K562 (cell line): ENCODE measurements at regions not wholly inside any gene's neighbourhood (a gene's known extent, or its start where the extent isn't known, plus 50 kb on each side); places are given as distances from the start of the nearest gene placed in this dataset.

Experiments used
- ATF1 ChIP-seq, 2 experiments: fragments of 450-650 bp in 1 of 2; IDR thresholded peaks; 2 replicates each; pipeline ENCODE4 v1.6.1; 2016; ENCODE audit warnings: missing compliant biosample characterization in 1 of 2, missing genetic modification characterization in 1 of 2
- EZH2 ChIP-seq: IDR thresholded peaks from 2 replicates; pipeline ENCODE4 v1.6.1; 2012; ENCODE audit warnings: low read depth, mild to moderate bottlenecking, inconsistent platforms, low read length, borderline replicate concordance
- PCBP1 ChIP-seq: fragments of 200-400 bp; formaldehyde crosslinking; IDR thresholded peaks from 2 replicates; pipeline ENCODE4 v1.6.1; 2018; ENCODE audit warnings: mild to moderate bottlenecking, low read depth, low read length; ENCODE audit not compliant: poor library complexity, severe bottlenecking
- POLR2A ChIP-seq: fragments of 450-650 bp; conservative IDR thresholded peaks from 2 replicates; pipeline ENCODE4 v1.6.1; 2016
- TEAD2 ChIP-seq: fragments of 450-650 bp; IDR thresholded peaks from 2 replicates; pipeline ENCODE4 v1.6.1; 2016; ENCODE audit warnings: missing genetic modification characterization, control low read depth, missing compliant biosample characterization
- ZBTB8A ChIP-seq: fragments of 450-650 bp; IDR thresholded peaks from 2 replicates; pipeline ENCODE4 v1.6.1; 2018; ENCODE audit warnings: mild to moderate bottlenecking, moderate library complexity; ENCODE audit not compliant: partially characterized antibody
- ZSCAN29 ChIP-seq: fragments of 450-650 bp; IDR thresholded peaks from 2 replicates; pipeline ENCODE4 v1.6.1; 2017
- TF ChIP-seq, protein P1 (sequence below), 3 experiments: IDR thresholded peaks in 2 of 3; conservative IDR thresholded peaks in 1 of 3; 2 replicates each; pipeline ENCODE4 v1.5.1; 2011 to 2012; ENCODE audit warnings: low read length in 3 of 3, mild to moderate bottlenecking in 3 of 3, control low read depth in 2 of 3, improper control_type of control experiment in 1 of 3, inconsistent platforms in 1 of 3, low read depth in 1 of 3, mixed read lengths in 1 of 3, moderate library complexity in 1 of 3; ENCODE audit not compliant: insufficient read depth in 2 of 3
- TF ChIP-seq, protein P2 (sequence below), 2 experiments: fragments of 450-650 bp in 1 of 2; IDR thresholded peaks; 2 replicates each; pipeline ENCODE4 v1.6.1; 2011 to 2017; ENCODE audit warnings: low read depth in 2 of 2, antibody characterized with exemption in 1 of 2, borderline replicate concordance in 1 of 2, low read length in 1 of 2, mild to moderate bottlenecking in 1 of 2, mixed read lengths in 1 of 2; ENCODE audit not compliant: control insufficient read depth in 1 of 2

DNA sequence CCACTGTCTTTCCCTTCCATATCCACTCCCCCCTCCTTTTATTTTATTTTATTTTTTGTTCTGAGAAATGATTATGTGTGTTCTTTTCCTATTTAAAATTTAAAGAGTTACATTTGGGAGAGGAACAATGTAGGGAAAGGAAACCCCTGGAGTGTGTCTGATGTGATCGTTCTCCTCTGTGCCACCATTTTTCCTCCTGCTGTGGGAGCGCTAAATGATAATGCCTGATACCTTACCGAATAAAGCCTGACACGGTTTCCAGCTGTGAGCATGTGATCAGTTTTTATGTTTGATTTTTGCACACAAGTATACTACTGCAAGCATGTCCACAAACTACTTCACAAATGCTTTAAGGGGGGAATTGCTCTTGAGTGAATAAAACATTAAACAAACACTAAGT, 317.8 kb upstream of the FANCL start:
- TF ChIP-seq POLR2A, result no peak
- TF ChIP-seq ATF1 (CRISPR knock-in tag; IDR thresholded peaks at IDR 0.05), result no peak
- no peak for TF ChIP-seq ATF1 (tag; IDR thresholded peaks at IDR 0.05)
- TF ChIP-seq, protein P1, sequence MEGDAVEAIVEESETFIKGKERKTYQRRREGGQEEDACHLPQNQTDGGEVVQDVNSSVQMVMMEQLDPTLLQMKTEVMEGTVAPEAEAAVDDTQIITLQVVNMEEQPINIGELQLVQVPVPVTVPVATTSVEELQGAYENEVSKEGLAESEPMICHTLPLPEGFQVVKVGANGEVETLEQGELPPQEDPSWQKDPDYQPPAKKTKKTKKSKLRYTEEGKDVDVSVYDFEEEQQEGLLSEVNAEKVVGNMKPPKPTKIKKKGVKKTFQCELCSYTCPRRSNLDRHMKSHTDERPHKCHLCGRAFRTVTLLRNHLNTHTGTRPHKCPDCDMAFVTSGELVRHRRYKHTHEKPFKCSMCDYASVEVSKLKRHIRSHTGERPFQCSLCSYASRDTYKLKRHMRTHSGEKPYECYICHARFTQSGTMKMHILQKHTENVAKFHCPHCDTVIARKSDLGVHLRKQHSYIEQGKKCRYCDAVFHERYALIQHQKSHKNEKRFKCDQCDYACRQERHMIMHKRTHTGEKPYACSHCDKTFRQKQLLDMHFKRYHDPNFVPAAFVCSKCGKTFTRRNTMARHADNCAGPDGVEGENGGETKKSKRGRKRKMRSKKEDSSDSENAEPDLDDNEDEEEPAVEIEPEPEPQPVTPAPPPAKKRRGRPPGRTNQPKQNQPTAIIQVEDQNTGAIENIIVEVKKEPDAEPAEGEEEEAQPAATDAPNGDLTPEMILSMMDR (IDR thresholded peaks at IDR 0.05 in 2 of 3, conservative IDR thresholded peaks at IDR 0.05 in 1 of 3; ENCODE audit: insufficient read depth in 2 of 3, low read depth in 1 of 3, low read length in 3 of 3), result no peak
- TF ChIP-seq, protein P2, sequence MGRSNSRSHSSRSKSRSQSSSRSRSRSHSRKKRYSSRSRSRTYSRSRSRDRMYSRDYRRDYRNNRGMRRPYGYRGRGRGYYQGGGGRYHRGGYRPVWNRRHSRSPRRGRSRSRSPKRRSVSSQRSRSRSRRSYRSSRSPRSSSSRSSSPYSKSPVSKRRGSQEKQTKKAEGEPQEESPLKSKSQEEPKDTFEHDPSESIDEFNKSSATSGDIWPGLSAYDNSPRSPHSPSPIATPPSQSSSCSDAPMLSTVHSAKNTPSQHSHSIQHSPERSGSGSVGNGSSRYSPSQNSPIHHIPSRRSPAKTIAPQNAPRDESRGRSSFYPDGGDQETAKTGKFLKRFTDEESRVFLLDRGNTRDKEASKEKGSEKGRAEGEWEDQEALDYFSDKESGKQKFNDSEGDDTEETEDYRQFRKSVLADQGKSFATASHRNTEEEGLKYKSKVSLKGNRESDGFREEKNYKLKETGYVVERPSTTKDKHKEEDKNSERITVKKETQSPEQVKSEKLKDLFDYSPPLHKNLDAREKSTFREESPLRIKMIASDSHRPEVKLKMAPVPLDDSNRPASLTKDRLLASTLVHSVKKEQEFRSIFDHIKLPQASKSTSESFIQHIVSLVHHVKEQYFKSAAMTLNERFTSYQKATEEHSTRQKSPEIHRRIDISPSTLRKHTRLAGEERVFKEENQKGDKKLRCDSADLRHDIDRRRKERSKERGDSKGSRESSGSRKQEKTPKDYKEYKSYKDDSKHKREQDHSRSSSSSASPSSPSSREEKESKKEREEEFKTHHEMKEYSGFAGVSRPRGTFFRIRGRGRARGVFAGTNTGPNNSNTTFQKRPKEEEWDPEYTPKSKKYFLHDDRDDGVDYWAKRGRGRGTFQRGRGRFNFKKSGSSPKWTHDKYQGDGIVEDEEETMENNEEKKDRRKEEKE (IDR thresholded peaks at IDR 0.05; ENCODE audit: borderline replicate concordance in 1 of 2, control insufficient read depth in 1 of 2, low read depth in 2 of 2, low read length in 1 of 2), result no peak
- TF ChIP-seq TEAD2 (tag), result no peak
- no peak for TF ChIP-seq EZH2
- TF ChIP-seq PCBP1, result no peak
- no peak for TF ChIP-seq ZBTB8A
- TF ChIP-seq ZSCAN29, result no peak
